ENCODE measurements at regions not wholly inside any gene's neighbourhood (a gene's known extent, or its start where the extent isn't known, plus 50 kb on each side); places are given as distances from the start of the nearest gene placed in this dataset.
"Not testable (repeated sequence)": the region's sequence is repeated elsewhere in the genome, so short reads cannot be mapped to it uniquely, and the experiment has no call there.

GRCh38 chr17:21470422-21470821, 94.3 kb downstream of the KCNJ12 start:
- H3K4me1 ChIP-seq; H3K27me3 ChIP-seq; H3K4me3 ChIP-seq; H3K36me3 ChIP-seq; intact Hi-C loops (cut with DNase I; ENCODE audit: low total_unique reads); DNase-seq (ENCODE audit: low spot score in 2 of 2); H3K27ac ChIP-seq; H3K9me3 ChIP-seq: not testable (repeated sequence)

GRCh38 chr17:21470861-21471260, 94.7 kb downstream of the KCNJ12 start:
- no peak for DNase-seq (ENCODE audit: low spot score in 2 of 2)
- peaks cover 0 to 8% of the 10 kb centered on the region in 2 donors for H3K27me3 ChIP-seq
- TF ChIP-seq POLR2AphosphoS5 (IDR thresholded peaks at IDR 0.05), result no peak
- no peak for TF ChIP-seq POLR2A (IDR thresholded peaks at IDR 0.05)
- TF ChIP-seq CTCF (IDR thresholded peaks at IDR 0.05), result no peak

GRCh38 chr17:21474815-21475214, 98.7 kb downstream of the KCNJ12 start:
- Histone ChIP-seq H3K27ac (no peak overlapping the region), H3K36me3 (no peaks in the 10 kb centered on the region), H3K9me3 (peaks cover 7 to 11% of the 10 kb centered on the region in 2 donors), H3K27me3 (peaks cover 0 to 17% of the 10 kb centered on the region in 2 donors), H3K4me3 (no peak overlapping the region), H3K4me1 (no peaks in the 10 kb centered on the region)
- TF ChIP-seq POLR2A (IDR thresholded peaks at IDR 0.05), result no peak
- no peak for TF ChIP-seq CTCF (IDR thresholded peaks at IDR 0.05)
- TF ChIP-seq POLR2AphosphoS5 (IDR thresholded peaks at IDR 0.05), result no peak
- intact Hi-C loops (cut with DNase I; ENCODE audit: low total_unique reads), result no loop called here
- no peak for DNase-seq (ENCODE audit: low spot score in 2 of 2)

More at GRCh38 chr17:21470861-21471260, 94.7 kb downstream of the KCNJ12 start:
- no peaks in the 10 kb centered on the region for H3K36me3 ChIP-seq
- no peaks in the 10 kb centered on the region for H3K9me3 ChIP-seq
- intact Hi-C loops (cut with DNase I; ENCODE audit: low total_unique reads), result no loop called here
- no peaks in the 10 kb centered on the region for H3K4me1 ChIP-seq
- H3K4me3 ChIP-seq, result no peak overlapping the region
- H3K27ac ChIP-seq, result no peak overlapping the region

GRCh38 chr17:21475571-21475970, 99.4 kb downstream of the KCNJ12 start:
- peaks cover 7 to 11% of the 10 kb centered on the region in 2 donors for H3K9me3 ChIP-seq
- peaks cover 0 to 17% of the 10 kb centered on the region in 2 donors for H3K27me3 ChIP-seq
- H3K4me1 ChIP-seq, result no peaks in the 10 kb centered on the region
- H3K27ac ChIP-seq, result no peak overlapping the region
- H3K36me3 ChIP-seq, result no peaks in the 10 kb centered on the region
- no peak overlapping the region for H3K4me3 ChIP-seq
- no peak for DNase-seq (ENCODE audit: low spot score in 2 of 2)
- TF ChIP-seq POLR2A (IDR thresholded peaks at IDR 0.05) (no peak), POLR2AphosphoS5 (IDR thresholded peaks at IDR 0.05) (no peak), CTCF (IDR thresholded peaks at IDR 0.05) (no peak)
- intact Hi-C loops (cut with DNase I; ENCODE audit: low total_unique reads), result no loop called here

GRCh38 chr17:21476867-21477266, 100.7 kb downstream of the KCNJ12 start:
- H3K27ac ChIP-seq, result no peak overlapping the region
- H3K4me3 ChIP-seq, result no peak overlapping the region
- H3K36me3 ChIP-seq, result no peaks in the 10 kb centered on the region
- intact Hi-C loops (cut with DNase I; ENCODE audit: low total_unique reads), result no loop called here
- peaks cover 0 to 17% of the 10 kb centered on the region in 2 donors for H3K27me3 ChIP-seq
- DNase-seq (ENCODE audit: low spot score in 2 of 2), result no peak
- H3K9me3 ChIP-seq, result peaks cover 7 to 11% of the 10 kb centered on the region in 2 donors
- H3K4me1 ChIP-seq, result no peaks in the 10 kb centered on the region
- TF ChIP-seq POLR2A (IDR thresholded peaks at IDR 0.05), result no peak
- no peak for TF ChIP-seq POLR2AphosphoS5 (IDR thresholded peaks at IDR 0.05)
- no peak for TF ChIP-seq CTCF (IDR thresholded peaks at IDR 0.05)

All from breast epithelium (tissue), 4 donors.